ENCODE measurements at regions not wholly inside any gene's neighbourhood (a gene's known extent, or its start where the extent isn't known, plus 50 kb on each side); places are given as distances from the start of the nearest gene placed in this dataset.
"Not testable (repeated sequence)": the region's sequence is repeated elsewhere in the genome, so short reads cannot be mapped to it uniquely, and the experiment has no call there.

DNA sequence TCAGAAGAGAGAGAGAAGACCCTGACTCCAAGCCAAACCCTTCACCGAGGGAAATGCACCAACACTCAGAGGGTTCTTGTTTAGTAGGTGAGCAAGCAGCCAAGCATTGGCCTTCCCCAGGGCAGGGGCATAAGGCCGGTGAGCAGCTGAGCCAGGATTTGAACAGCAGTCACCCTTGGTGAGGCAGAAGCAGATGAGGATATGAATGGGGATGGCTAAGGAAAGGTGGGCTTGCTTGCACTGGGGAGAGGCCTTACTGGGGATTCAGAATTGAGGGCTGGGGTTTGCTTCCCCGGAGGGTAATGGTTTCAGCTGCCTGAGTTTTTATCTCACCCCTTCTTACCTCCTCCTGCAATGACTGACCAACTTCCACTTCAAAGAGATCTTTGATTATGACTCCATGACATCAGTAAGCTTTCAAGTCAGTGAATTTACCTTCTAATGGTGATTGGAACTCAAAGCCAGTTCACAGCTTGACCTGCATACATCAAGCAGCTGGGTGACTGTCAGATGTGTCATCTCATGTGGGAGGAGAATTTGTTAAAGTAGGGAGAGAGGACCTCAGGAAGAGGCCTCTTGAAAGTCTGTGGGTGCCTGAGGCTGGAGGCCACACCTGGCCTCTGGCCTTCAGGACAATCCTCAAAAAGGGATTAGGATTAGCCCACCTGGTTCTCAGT is 114.5 kb upstream of the PLGLB2 start:
- DNase-seq, result not testable (repeated sequence)

DNA sequence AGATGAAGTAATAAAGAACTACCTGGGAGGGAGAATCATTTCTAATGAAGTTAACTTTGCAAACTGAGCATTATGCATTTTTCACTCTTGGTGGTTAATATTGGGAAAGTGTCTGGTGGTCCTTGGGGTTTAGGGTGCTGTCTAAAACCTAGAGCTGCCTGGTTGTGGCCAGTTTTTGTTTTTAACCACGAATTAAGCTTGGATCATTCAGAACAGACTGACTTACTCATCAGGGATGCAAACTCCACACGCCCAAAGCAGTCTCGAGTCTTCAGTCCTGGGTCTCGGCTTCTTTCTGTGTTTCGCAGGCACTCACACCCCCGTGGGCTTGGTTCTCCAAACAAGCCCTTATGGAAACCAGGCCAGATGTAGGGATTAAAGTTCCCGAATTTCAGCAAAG is 113.8 kb upstream of the PLGLB2 start:
- DNase-seq, result not testable (repeated sequence)

DNA sequence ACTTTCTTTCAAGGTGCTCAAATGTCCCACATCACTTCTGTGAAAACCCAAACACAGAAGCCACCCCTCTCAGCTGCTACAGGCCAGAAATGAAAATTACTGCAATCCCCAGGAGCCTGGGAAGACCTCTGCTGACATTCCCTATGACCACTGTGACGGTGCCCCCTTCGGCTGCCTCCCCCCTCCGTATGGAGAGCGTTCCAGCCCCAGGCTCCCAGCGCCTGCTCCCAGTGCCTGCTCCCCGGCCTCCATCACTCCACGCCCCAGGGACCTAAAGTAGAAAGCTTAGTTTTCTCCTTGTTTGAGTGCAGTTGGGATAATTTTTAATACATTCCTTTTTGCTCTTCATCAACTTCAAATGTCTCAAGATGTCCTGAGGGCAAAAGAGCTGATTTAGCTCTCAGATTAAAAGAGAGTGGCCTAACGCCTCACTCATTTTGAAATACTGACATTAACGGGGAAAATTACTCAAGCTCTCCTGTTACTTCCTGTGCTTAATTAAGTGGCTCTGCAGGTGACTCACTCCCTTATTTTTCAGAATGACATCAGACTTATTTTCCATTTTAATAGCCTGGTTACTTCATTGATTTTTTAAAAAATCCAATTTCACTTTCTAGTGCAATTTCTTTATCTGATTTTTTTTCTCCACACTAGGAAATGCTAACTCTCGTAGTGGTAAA is 112.8 kb upstream of the PLGLB2 start:
- not testable (repeated sequence) for DNase-seq

DNA sequence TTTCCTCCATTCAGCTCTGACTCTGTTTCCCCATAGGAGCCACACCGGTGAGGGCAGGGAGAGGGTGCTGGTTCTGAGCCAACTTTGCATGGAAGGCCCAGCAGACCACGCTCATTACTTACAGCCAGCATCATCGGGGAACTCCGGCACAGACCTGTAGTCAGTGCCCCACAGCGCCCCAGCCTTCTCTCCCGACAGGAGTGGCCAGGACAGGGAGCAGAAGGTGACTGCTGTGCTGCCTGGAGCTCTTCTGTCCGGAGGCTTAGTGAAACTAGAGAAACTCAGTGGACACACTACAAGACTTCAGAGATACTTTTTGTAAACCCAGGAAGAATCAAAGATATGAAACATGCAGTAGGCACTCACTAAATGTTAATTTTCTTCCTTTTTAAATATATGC is 111.6 kb upstream of the PLGLB2 start:
- DNase-seq, result not testable (repeated sequence)

DNA sequence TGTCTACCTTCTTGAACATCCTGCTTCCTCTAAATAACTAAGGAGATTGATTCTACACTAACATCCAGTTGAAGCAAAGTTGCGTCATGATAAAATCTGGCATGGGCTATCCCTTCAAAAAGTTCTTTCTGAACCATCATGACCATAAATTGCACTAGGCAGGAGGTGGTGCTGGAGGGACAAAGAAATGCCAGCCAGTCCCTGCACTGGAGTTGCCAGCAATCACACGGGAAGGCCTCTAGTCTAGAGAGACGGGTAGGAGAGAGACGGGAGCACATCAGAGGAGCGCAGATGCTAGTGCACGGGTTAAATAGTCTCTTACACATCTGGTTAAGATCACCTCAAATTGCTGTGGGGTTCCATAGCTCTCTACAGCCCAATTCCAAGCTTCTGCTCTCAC is 111.2 kb upstream of the PLGLB2 start:
- DNase-seq, result not testable (repeated sequence)

DNA sequence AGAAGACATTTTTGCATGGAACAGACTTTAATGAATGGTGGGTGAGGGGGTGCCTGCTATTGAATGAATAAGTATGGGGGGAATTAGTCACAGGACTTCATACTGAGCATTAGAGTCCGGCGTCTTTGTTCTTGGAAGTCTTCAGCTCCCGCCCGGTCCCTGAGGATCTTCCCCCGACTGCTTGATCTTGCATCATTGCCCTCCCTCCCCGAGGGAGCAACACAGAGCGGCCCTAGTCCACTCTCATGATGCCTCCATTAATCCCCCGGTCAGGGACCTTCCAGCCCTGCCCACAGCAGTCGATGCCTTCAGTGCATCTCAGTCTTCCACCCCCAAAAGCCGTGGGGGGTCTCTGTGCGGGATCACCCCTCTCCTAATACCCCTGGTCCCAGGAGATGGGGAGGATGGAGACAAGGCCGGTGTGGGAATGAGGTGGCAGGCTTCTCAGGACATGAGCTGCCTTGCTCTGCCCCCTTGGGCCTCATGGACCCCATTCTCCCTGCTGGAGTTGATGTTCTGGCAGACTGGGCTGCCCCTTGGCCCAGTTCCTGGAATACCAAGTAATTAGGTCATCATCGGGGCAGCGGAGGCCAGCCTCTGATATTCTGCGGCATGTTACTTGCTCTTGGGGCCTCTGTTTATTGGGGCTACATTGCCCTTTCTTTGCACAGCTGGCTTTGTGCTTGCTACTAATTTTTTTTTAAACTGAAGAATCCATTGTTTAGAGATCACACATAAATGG is 110.5 kb upstream of the PLGLB2 start:
- not testable (repeated sequence) for DNase-seq

DNA sequence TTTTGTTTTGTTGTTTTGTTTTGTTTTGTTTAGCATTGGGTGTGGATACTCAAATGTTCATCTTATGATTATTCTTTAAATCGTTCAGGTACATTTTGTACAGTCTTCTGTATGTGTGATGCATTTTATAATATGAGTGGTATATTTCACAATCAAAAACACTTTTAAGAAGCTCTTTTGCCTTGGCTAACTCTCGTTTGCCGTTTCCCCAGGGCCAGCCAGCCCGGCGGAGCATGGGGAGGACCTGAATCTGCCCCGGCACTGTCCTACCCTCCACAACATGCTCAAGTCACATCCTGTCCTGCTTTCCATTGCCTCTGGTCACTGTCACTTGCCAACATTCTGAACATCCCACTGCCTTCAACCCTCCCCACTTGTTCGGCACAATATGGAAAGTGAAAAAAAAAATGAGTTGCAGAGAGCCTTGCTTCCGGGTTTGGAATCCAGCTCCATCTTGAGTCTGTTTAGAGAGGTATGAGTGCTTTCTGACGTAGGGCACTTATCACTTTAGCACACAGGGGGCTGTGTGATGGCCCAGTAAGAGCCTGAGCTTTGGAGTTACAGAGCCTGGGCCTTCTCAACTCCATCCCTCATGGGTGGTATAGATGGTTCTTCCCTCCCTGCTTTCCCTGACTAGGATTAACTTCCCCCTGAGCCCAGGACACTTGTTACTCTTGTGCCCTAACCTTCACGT is 109.6 kb upstream of the PLGLB2 start:
- DNase-seq, result not testable (repeated sequence)

DNA sequence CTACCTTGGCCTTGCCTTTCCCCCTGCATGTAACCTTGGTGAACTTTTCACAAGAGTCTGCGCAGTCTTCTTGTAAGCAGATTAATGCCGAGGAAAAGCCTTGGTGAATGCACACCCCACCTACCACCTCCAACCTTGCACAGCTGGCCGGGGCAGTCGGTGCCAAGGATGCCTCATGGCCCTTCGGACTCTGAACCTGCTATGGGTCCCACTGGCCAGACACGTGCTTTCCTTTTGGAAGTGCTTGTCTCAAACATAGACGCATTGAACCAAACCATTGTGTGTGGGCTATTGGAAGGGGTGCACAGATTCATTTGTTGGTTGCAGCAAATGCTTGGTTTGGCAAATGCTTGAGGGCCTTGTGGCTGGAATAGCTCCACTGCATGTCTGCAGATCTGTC is 109.0 kb upstream of the PLGLB2 start:
- DNase-seq, result not testable (repeated sequence)

DNA sequence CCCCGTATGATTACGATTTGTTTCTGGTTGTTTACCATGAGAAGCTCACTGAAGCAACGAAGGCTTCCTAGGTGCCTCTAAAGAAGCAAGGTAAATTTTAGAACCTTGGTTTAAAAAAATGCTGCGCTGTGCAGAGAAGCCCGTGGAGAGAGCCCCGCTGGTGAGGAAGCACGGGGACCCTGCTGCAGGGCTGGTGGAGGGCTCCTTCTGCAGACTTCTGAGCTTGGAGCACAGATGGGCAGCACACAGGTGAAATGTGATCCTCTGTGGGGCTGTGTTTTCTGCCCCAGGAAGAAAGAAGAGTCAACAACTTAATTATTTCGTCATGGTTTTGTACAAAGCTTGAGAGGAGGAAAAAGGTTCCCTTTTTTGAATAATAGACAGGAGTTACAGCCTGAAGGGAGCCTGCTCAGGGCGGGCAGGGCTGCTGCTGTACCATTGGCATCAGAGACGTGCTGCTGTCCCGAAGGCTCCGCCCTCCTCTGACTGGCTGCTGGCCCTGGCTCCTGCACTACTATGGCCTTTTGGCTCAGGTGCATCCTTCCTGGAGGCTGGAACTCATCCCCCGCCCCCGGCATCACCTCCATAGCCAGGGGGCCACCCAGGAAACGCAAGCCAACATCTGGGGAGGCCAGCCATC is 108.0 kb upstream of the PLGLB2 start:
- not testable (repeated sequence) for DNase-seq

DNA sequence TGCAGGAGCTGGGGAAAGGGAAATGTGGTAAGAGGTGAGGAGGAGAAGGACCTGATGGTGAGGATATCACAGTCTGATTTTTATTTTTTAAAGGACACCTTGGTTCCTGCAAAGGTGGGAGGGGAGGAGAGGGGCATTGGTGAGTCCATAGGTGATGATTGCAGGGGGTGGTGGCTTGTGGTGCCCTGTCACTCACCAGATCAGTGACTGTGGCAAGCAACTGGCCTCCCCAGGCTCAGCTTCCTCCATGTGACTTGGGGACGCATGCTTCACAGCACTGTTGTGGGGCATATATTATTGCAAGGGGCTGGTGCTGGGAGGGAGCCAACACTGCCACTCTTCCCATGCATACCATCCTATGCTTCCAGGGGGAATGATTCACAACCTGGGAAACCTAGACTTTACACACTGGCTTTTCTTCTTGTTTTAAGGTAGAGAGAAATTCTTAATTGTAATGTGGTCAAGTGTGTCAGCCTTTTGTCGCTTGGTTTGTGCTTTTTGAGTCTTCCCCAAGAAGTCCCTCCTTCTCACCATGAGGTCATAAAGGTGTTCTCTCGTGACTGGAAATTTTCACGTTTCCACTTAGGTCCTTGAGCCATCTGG is 106.8 kb upstream of the PLGLB2 start:
- not testable (repeated sequence) for DNase-seq

DNA sequence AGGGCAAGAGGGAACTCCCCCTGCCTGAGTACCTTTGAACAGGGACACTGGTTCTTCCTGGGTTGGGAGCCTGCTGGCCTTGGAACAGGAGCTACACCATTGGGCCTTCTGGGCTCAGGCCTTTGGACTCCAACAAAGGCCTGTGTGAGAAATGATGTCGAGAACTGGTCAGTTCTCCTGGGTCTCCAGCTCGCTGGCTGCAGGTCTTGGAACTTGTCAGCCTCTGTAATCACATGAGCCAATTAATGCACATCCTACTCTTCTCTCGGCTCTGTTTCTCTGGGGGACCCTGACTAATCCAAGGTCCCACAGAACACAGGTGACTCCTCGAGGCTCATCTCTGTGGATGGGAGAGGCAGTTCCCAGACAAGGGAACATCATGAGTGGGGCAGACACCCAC is 104.7 kb upstream of the PLGLB2 start:
- DNase-seq, result not testable (repeated sequence)

DNA sequence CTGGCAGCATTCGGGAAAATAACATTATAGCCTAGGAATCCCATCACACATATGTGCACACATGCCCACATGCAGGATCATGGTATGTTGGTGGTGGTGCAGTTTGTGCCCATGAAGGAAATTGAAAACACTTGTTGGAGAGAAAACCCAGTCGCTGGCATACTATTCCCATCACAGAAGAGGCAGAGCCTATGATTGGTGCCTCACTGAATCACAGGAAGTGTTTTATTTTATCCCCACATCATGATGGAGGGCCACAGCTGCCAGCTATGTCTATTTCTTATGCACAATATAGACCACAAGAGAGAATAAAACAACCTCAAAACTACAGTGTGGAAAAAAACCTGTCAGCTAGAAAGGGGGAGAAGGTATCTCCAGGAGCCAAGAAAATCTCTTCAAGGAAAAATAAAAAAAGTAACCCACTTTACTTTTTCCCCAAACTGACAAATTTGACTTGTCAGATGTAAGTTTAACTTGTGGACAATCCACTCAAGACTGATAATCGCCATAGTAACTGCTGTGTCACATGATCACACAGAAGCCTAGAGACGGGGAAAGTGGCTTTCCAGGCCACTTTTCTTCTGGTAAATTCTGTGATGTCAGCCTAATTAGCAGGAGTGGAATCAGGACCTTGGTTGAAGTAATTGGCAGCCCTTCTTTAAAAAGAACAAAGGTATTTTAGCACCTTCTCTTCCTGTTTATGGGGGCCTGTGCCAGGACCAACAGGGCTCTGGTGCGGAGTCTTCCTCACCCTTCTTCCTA is 100.0 kb upstream of the PLGLB2 start:
- not testable (repeated sequence) for DNase-seq

DNA sequence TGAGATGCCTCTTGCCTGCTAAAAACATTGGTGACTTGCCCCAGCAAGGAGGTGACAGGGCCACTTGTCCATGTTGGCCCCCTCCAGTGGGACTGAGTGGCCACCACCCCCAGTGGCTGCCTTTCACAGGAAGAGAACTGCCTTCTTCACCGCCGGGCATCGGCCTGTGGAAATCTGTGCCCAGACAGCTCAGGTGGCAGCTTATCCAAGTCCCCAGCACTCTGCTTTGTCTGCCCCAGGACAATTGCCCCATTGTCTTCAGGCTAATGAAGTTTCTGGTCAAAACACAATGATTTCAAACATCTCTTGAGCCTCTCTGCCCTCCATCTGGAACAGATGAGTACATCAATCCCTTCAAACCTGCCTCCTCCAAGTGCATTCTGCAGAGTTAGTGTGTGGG is 99.1 kb upstream of the PLGLB2 start:
- not testable (repeated sequence) for DNase-seq

DNA sequence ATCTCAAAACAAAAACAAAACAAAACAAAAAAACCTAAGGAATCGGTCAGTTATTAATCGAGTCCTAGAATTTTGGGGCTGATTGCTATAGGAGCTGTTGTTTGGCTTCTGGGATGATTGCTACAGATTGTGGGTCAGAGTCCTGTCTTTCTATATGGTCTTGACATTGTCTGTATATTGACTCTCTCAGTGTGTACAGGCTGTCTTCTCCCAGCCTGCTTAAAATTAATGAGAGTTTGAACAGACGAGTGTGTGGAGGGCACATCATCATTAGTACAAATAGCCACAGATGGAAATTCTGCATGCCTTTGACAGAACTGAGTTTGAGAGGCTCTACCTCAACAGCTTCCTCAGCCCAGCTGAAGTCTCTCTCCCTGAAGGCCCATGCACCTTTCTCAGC is 98.0 kb upstream of the PLGLB2 start:
- not testable (repeated sequence) for DNase-seq

DNA sequence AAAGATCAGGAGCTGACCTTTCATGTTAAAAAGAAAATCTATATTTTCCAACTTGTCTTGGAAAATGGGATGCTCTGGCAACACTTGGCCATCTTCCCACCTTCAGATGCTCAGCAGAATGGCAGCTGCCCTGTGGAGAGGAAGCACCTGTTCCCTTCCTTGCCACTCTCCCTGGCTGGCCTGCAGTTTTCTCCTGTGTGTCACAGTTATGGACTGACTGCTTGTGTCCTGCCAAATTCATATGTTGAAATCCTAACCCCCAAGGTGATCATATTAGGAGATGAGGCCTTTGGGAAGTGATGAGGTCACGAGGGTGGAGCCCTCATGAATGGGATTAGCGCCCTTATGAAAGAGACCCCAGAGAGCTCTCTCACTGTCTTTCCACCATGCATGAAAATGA is 97.0 kb upstream of the PLGLB2 start:
- DNase-seq, result not testable (repeated sequence)

DNA sequence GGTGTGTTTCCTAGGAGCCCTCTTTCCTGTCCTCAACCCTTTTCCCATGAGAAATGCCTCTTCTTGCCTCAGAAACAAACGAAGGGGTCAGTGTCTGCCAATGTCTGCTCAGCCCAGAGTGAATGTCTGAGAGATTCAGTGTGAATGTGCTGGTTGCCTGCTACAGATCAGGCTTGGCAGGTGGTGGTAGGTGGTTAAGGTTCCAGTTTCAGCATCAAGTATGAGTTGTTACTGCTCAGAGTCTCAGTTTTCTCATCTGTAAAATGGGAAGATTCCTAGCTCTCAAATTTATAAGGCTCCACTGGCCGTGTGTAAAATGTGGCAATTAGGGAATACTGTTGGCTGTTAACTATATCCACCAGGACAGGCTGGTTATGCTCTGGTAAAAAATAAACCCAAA is 96.3 kb upstream of the PLGLB2 start:
- not testable (repeated sequence) for DNase-seq

DNA sequence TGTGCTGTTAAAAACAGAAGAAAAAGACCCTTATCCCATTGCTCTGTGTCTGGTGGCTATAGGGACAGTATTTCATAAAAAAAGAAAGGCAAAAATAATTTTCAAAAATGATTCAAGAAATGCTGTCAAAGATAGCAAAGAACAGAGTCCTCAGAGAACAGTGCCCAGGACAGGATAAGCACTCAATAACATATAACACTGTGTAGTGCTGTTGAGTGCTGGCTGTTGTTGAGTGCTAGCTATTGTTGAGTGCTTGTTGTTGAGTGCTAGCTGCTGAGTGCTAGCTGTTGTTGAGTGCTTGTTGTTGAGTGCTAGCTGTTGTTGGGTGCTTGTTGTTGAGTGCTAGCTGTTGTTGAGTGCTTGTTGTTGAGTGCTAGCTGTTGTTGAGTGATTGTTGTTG is 94.5 kb upstream of the PLGLB2 start:
- DNase-seq, result not testable (repeated sequence)

DNA sequence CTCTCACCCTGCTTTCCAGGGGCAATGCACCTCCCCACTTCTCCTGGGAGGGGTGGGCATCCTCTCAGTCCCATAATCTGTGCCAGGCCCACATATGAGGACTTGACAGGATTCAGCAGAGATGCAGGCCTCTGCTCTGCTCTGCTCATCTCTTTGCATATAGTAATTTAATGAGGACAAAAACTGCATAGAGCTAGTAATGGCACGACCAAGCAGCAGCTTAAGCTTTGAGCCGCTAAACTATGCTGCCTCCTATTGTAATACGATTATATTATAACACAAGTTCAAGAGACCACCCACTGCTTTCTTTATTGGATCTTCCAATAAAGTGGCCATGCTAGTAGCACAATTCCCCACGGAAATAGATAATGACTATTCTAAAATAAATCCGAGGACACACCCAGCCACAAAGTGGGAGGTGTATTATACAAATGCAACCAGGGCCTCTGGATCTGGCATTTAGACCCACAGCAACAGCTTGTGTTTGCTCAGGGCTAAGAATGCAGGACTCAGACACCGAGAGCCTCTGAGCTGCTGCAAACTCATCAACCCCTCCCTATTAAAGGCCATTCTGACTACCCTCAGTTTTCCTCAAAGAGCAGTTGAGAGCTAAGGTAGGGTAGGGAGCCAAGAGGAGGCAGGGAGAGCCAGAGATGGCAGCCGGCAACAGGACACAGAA is 93.6 kb upstream of the PLGLB2 start:
- not testable (repeated sequence) for DNase-seq

DNA sequence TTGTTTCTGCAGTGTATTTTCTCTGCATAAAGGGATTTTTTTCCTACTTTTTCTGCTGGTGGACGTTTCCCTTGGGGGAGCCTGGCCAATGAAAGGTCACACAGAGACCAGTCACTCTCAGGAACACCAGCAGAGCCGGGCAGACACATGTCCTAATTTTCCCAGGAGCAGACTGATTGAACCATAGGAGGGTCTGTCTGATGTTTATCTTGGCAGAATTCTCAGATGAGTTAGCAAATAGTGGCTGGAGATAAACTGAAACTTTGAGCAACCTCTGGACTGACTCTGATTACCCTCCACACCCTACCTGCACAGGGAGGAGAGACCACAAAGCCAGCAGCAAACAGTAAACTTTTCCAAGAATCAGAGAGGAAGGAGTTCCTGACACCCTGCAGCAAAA is 90.0 kb upstream of the PLGLB2 start:
- not testable (repeated sequence) for DNase-seq

DNA sequence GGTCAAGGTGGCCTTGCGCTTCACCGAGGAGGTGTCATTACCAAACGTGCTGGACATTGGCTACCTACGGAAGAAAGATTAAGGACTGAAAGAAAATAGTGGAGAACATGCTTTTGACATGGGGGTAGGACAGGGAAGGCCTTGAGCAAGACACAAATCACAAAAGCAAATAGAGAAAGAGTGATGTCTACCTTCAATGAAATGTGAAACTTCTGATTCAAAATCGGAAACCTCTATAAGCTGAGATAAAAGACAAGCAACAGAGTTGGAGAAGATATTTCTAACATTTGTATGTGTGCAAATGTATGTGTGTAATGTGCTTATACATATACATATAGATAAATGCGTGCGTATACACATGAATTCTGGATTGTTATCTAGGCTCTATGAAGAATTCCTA is 89.5 kb upstream of the PLGLB2 start:
- not testable (repeated sequence) for DNase-seq

DNA sequence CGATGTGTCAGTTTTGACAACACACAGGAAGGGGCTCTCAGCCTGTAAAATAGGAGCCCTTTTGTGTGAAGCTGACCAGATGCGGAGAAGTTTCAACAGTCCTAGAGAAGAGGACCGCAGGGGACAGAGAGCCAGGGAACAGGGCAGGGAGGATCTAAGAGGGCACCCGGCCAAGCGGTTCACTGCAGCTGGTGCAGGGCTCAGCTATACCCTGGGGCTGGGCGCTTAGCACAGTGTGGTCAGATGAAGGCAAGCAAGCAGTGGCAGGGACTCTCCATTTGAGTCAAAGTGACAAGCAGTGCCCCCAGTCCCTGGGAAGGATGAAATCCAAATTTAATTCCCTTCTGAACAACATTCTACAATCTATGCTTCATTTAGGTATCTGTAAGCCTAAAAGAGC is 88.9 kb upstream of the PLGLB2 start:
- not testable (repeated sequence) for DNase-seq
